H7 (cell line): ENCODE measurements at regions not wholly inside any gene's neighbourhood (a gene's known extent, or its start where the extent isn't known, plus 50 kb on each side); places are given as distances from the start of the nearest gene placed in this dataset.

Source experiments
- DNase-seq: peaks from one replicate; pipeline ENCODE4 v3.0.0; 2012
- H3K27me3 ChIP-seq: 2 replicates; pipeline ENCODE4 v1.6.0; 2011; ENCODE audit warnings: mild to moderate bottlenecking, low read length; ENCODE audit not compliant: control insufficient read depth, insufficient read depth
- H3K36me3 ChIP-seq: replicated peaks from 2 replicates; pipeline ENCODE4 v1.5.1; 2011; ENCODE audit warnings: low read length; ENCODE audit not compliant: control insufficient read depth, insufficient read depth
- H3K4me3 ChIP-seq: 2 replicates; pipeline ENCODE4 v1.5.1; 2011; ENCODE audit warnings: low read depth, mild to moderate bottlenecking, control low read depth, low read length, moderate library complexity; ENCODE audit not compliant: insufficient read depth

DNA sequence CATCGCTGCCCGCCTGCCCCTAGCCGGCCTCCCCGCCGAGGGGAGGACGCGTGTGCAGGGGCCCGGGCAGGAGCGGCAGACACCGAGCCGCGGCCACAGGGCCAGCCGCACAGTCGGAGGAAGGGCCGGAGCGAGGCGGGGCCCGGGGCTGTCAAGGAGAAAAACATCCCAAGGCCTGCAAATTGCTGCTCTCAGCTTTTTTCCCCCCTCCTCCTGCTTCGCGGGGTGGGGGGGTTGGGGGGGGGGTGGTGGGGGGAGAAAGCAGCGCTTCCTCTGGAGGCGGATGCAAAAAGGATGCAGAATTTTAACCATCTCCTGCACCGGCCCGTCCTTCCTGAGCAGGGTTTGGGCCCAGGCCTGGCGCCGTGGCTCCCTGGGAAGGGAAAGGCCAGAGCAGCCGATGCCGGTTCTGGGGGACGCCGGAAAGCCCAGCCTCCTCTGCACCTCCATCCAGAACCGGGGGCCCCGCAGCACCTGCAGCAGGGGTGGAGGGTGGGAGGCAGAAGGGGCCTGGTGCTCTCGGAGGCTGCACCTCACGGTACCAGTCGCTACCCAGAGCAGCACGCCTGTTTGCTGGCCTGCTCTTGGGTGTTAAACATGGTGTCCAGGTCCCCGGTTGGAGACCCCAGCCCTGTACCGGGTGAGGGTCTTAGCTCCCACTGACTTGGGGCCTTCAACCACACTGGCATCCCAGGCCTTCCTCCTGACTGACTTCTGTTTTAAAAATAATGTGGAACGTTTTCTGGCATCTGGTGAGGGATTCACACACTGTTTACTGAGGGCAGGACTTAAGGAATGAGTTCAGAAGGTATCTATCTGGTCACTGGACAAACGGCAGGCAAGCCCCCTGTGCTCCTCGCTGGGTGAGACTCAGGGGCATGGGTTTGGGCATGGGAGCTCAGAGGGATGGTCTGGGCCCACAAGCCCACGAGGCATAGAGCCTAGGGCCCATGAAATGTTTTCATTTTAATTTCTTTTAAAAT is 77.4 kb upstream of the WNT7B start:
- no peak overlapping the region for H3K4me3 ChIP-seq
- DNase-seq = peak; percentile 76
- no peaks in the 10 kb centered on the region for H3K36me3 ChIP-seq
- H3K27me3 ChIP-seq = no peaks in the 10 kb centered on the region; the same call in 1 of the 2 replicates

DNA sequence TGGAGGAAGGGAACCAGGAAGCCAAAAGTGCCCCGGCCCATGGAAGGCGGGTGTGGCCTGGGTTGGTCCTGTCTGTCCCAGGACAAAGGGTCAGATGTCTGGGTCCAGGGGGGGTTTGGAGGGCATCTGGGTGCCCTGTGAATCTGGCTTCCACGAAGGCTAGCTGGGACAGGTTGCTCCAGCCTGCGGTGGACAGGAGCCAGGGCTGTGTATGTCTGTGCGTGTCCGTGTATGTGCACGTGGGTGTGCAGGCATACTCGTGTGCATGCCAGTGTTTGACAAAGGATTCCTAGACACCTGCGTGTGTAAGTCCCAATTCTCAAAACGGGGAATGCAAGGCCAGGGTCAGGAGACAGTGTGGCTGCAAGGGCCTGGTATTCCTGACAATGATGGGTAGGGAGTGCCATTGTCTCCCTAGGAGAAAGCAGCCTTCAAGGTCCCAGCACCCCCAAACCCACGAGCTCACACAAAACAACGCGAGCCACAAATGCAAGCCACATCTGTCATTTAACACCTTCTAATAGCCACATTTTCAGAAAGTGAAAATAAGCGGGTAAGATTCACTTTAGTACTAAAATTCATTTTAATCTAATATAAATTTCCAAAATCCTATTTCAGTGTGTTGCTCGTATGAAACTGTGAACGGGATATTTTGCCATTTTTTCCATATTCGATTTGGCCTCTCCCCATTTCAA is 78.4 kb upstream of the WNT7B start:
- no peaks in the 10 kb centered on the region for H3K36me3 ChIP-seq
- H3K4me3 ChIP-seq = no peak overlapping the region
- no peak for DNase-seq
- H3K27me3 ChIP-seq = no peaks in the 10 kb centered on the region; the same call in 1 of the 2 replicates

GRCh38 chr22:46055911-46056545 is 79.1 kb upstream of the WNT7B start:
- Histone ChIP-seq H3K4me3 (no peak overlapping the region), H3K36me3 (no peaks in the 10 kb centered on the region), H3K27me3 (no peaks in the 10 kb centered on the region; the same call in 1 of the 2 replicates)
- peak; percentile 57 for DNase-seq

DNA sequence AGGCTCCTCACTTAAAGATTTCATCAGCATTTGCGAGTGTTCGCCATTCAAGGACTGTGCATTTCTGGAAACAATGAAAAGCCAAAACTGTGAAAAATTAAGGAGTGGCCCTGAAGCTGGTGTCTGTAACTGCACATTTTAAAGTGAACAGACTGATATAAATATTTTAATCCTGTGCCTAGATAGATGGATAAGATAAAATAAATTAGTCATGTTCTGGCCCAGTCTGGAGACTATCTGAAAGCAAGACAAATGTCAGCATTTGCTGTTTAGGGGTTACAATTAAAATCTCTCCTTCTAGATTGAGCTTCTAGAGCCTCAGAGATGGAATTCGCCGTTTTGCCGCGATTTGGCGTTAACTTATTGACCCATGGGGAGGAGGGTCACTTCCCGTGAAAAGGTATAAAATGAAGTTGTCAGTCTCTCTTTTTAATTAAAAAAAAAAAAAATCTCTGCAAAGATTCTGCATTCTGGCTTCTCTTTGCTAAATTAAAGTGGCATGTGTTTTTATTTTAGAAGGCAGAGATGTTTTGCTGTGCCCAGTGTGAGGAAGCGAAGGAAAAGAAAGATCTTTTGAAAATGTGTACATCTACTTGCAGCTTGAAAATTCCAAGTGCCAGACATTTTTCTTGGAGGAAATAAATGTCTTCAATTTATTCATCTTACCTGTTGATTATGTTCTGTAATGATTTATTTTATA is 79.7 kb upstream of the WNT7B start:
- no peak overlapping the region for H3K4me3 ChIP-seq
- no peak for DNase-seq
- no peaks in the 10 kb centered on the region for H3K36me3 ChIP-seq
- H3K27me3 ChIP-seq = no peaks in the 10 kb centered on the region; the same call in 1 of the 2 replicates

DNA sequence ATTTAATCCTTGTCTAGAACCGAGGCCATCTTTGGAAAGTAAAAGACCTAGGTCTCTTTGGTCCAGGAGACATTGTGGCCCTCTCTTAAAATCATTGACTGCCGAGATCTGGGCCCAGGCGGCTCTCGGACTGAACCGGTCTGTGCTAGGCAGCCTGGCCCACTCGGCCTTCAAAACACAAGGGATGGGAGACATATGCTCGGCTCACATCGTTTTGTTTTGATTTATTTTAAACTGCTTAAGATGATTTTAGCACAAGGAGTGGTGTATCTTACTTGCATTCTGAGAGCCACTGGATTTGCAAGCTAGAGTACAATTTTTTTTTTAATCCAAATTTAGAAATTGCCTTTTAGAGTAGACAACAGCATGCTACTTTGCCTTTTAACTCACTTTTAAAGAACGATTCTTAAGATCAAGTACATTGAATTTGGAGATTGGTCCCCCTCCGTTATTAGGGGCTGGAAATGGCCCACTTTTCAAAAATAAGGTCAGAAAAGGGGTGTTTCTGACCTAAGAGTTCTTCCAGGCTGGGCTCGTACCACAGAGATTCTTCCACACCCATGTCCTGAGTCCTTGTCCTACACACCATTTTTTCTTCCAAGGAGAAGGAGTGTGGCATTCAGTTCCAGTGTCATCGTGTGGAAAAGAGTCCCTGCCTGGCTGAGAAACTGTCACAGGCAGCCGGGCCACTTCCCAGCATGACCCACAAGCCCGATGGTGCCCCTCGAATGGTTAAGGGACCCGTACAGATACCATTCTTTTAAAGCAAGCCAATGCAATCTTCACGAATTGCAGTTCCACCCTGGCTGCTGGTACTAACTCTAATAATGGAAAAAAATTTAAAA is 80.5 kb upstream of the WNT7B start:
- Histone ChIP-seq H3K36me3 (no peaks in the 10 kb centered on the region), H3K4me3 (no peak overlapping the region), H3K27me3 (no peaks in the 10 kb centered on the region; the same call in 1 of the 2 replicates)
- DNase-seq = no peak

GRCh38 chr22:46058091-46058420 is 81.1 kb upstream of the WNT7B start:
- no peaks in the 10 kb centered on the region; the same call in 1 of the 2 replicates for H3K27me3 ChIP-seq
- H3K4me3 ChIP-seq = no peak overlapping the region
- no peak for DNase-seq
- no peaks in the 10 kb centered on the region for H3K36me3 ChIP-seq

GRCh38 chr22:46058591-46059519 is 81.9 kb upstream of the WNT7B start:
- DNase-seq = peak; percentile 45
- no peaks in the 10 kb centered on the region for H3K36me3 ChIP-seq
- H3K27me3 ChIP-seq = no peaks in the 10 kb centered on the region; the same call in 1 of the 2 replicates
- no peak overlapping the region for H3K4me3 ChIP-seq

DNA sequence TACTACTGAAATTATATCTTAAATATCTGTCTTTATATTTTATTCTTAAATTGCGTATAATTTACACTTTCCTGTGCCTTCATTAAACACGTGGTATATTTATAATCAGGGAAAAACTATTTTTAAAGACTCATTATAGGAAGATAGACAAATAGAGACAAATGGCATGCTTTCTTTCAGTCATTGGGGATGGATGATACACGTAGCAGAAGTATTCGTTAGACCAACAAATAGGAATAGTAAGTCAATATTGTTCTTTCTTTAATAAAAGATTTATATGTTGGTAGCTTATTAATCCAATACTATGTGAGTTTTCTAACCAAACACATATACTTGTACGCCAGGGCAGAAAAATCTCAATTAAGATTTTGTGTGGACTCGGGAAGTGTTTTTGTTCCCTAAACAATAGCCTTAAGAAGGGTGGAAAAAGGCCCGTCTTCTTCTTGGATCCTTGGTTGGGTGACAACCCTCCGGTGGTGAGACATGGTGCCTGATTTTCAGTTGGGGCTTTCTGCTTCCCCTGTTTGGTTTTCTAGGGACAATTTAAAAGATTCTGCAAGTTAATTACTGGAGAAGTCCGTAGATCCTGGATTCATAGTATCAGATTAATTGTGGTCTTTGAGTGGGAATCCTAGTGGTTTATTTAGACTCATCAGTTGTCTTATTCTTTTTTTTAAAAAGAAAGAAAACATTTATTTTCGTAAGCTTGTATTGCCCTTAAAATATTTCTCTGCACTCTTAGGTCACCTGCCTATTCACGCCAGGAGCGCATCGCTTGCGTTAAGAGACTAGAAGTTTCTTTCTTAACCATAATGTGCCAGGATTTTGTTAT is 83.5 kb upstream of the WNT7B start:
- no peaks in the 10 kb centered on the region for H3K36me3 ChIP-seq
- no peaks in the 10 kb centered on the region; the same call in 1 of the 2 replicates for H3K27me3 ChIP-seq
- DNase-seq = peak; percentile 62
- H3K4me3 ChIP-seq = peak overlapping the region; percentile 16; the same call in 1 of the 2 replicates

DNA sequence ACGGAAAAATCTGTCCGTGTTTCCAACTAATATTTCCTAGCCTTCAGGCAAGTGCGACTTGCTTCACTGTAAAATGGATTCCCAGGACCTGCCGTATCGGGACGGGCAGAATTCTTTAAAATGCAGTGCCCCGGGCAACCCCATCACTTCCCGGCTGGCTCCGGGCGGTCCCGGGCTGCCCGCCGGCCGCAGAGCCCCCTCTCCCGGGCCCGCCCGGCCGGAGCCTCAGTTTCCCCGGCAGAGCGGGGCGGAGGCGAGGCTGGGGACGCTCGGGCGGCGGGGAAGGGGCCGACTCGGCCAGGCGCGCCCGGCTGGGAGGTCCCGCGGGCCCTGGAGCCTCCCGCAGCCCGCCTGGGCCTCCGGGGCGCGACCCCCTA is 84.2 kb upstream of the WNT7B start:
- no peaks in the 10 kb centered on the region; the same call in 1 of the 2 replicates for H3K27me3 ChIP-seq
- peak overlapping the region; percentile 16; the same call in 1 of the 2 replicates for H3K4me3 ChIP-seq
- DNase-seq = no peak
- H3K36me3 ChIP-seq = no peaks in the 10 kb centered on the region

DNA sequence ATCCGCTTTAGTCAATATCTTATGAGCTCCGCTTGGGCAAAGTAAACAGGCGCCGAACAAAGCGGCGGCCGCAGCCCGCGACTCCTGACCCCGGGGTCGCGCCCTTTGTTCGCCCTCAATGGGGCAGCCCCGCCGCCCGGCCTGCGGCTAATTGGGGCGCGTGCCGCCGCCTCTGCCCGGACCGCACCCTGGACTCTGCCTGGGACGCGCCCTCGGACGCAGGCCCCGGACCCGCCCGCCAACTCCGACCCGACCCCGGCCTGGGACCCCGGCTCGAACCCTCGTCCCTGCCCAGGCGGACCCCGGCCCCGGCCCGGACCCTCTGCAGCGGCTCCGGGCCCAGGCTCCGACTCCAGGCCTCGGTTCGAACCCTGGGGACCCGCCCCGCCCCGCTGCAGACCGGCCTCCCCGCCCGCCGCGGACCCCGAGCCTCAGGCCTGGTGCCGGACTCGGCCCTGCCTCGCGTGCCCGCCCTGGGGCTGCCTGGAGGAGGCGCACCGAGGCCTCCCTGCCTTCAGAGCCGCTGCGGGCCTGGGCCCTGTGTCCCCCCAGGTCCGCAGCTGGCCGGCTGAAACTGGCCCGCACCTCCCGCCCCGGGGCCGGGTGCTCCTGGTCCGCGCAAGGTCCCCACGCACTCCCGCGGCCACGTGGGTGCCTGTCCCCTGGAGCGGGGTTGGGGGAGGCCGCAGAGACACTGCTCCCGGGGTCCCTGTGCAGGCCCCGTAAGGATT is 84.7 kb upstream of the WNT7B start:
- no peaks in the 10 kb centered on the region for H3K36me3 ChIP-seq
- H3K27me3 ChIP-seq = no peaks in the 10 kb centered on the region; the same call in 1 of the 2 replicates
- DNase-seq = peak; percentile 90

GRCh38 chr22:46062232-46062615 is 85.3 kb upstream of the WNT7B start:
- Histone ChIP-seq H3K27me3 (no peaks in the 10 kb centered on the region; the same call in 1 of the 2 replicates), H3K4me3 (no peak overlapping the region), H3K36me3 (no peaks in the 10 kb centered on the region)
- no peak for DNase-seq

More for the DNA sequence above, 84.7 kb upstream of the WNT7B start:
- peak overlapping the region; percentile 16; the same call in 1 of the 2 replicates for H3K4me3 ChIP-seq
